ENCODE measurements at regions not wholly inside any gene's neighbourhood (a gene's known extent, or its start where the extent isn't known, plus 50 kb on each side); places are given as distances from the start of the nearest gene placed in this dataset.

GRCh38 chr22:46078241-46079092, 71.9 kb upstream of the PPARA start:
- no peak for DNase-seq (ENCODE audit: low read depth)

DNA sequence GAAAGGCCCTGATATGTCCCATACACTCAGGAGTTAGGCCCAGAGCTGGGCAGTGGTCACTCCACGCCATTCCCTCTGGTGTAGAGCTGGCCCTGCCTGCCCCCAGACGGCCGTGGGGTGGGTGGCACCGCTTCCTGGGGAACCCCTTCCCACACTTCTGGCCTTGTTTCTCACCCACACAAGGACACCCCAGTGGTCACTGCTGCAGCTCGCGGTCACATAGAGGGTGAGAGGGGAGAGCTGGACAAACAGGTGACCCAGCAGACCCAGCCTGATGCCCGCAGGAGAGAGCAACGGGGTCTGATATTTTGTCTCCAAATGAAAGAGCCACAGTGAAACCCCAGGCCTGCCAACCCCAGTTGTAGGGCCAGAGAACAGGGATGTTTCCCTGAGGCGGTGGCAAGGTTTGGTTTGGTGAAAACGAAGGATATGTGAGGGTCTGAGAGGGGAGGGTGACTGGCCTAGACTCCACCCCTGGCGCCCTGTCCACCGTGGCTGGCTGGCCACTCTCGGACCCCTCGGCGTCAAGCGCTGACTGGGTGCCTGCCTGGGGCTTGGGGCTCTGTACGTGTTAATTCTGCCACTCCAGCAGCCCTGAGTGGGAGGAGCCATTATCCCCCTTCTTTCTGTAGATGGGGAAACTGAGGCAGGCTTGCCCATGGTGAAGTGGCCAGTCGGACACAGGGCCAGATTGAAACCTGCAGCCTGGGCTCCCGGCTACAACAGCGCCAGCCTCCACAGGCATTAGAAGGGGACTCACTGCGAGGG, 71.0 kb upstream of the PPARA start:
- DNase-seq (ENCODE audit: low read depth), result no peak

- DNase-seq (ENCODE audit: low read depth), result no peak
These were observed 70.2 kb upstream of the PPARA start for GRCh38 chr22:46079861-46080821.

DNA sequence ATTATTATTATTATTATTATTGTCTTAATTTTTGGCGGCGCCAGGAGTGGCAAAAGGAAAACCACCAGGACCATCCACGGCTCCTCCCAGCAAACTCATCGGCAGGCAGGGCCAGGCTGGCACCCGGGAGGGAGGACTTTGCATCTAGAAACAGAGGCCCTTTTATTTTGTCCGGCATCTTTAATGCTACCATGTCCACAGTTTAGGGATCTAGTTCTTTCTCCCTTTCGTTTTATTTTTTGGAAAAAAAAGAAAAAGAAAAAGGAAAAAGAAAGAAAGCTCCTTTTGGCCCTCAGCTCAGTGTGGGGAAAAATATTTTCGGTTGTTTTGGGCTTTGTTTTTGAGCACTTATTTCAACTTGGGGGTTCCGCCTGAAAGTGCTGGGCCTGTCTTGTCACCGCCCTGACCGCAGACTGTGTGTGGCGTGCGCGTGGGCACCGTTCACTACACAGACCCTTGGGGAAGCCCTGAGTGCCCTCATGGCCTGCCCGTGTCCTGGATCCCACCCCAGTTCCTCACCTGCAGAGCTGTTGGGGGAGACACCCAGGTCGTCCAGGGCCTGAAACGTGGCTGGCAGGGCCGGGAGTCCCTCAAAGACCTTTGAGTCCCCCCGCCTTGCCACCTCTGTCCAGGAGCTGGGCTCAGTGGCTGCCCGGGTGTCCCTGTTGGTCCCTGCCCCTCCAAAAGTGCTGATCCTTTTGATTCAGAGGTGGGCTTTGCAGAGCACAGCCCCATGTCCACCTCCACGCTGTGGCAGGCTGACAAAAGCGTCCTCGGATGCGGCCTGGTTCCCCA, 69.1 kb upstream of the PPARA start:
- no peak for DNase-seq (ENCODE audit: low read depth)

DNA sequence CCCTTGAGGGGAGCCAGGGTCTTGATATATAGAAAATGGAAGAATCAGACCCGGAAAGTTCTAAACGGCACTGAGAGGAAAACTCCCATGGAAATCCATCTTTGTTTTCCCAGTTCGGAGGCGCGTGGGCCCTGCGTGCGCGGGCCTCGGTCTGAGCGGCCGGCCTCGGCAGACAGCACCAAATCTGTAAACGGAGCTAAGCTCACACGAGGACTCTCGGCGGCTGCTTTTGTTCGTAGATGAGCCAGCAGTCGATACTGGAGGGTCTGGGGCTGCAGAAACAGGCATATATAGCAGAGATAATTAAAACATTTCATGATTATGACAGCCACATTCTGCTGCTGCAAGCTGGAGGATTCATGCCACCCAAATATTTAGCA, 68.5 kb upstream of the PPARA start:
- no peak for DNase-seq (ENCODE audit: low read depth)

GRCh38 chr22:46082633-46083032, 67.7 kb upstream of the PPARA start:
- DNase-seq (ENCODE audit: low read depth), result no peak

DNA sequence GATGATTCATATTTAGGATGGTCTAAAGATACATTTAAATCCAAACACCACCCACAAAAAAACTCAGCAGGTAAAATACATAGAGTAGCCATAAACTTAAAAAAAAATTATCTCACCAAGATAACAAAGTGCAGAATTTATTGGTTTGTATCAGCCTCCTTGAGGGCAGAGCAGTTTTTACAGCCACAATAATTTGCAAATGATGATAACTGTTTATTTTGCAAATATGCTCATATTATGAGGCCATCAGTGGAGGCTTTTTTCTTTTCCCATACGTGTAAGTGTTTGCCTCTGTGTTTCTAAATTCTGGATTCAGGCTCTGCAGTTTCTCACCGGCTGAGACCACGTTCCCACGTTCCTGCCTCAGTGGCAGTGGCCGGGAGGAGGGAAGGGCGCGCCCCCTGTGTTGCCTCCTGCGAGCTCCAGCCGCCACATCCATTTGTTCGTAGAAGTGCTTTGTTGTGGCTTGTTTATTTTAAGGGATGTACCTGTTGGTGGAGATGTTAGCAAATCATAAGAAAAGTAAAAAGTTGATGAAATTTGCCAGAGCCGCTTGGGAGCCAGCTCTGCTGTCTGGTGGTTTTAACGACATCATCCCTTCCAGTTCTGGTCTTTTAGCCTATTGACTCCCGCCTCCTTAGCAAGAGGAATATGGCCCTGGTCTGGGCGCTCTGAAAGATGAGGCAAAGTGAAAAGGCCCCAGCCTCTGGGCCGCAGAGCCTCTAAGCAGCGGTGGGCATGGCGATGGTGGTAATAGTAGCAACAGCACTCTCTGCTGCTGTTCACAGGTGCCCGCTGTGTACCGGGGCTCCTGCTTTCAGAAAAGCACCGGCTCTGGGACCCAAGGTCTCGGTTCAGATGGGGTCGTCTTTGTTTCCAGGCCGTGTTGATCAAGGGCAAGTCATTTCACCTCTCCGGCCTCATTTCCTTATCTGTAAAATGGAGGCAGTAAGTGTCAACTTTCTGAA, 66.7 kb upstream of the PPARA start:
- no peak for DNase-seq (ENCODE audit: low read depth)

DNA sequence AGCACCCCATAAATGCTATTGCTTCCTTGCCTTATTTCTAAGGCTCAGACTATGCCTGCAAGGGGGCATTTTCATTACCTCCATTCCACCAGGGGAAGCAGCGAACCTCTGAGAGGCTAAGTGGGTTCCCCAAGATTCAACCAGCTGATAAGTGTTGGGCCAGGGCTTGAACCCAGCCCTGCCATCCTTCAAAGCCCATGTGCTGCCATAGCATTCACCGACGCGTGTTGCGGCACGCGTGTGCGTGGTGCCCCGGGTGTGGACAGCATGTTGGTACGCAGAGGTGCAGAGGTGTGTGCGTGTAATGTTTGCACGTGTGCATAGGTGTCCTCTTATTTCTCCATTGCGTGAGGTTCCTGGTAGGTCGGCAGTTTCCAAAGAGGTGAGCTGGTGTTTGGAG, 66.0 kb upstream of the PPARA start:
- DNase-seq (ENCODE audit: low read depth), result no peak

- no peak for DNase-seq (ENCODE audit: low read depth)
These were observed 65.1 kb upstream of the PPARA start for GRCh38 chr22:46084943-46085827.

DNA sequence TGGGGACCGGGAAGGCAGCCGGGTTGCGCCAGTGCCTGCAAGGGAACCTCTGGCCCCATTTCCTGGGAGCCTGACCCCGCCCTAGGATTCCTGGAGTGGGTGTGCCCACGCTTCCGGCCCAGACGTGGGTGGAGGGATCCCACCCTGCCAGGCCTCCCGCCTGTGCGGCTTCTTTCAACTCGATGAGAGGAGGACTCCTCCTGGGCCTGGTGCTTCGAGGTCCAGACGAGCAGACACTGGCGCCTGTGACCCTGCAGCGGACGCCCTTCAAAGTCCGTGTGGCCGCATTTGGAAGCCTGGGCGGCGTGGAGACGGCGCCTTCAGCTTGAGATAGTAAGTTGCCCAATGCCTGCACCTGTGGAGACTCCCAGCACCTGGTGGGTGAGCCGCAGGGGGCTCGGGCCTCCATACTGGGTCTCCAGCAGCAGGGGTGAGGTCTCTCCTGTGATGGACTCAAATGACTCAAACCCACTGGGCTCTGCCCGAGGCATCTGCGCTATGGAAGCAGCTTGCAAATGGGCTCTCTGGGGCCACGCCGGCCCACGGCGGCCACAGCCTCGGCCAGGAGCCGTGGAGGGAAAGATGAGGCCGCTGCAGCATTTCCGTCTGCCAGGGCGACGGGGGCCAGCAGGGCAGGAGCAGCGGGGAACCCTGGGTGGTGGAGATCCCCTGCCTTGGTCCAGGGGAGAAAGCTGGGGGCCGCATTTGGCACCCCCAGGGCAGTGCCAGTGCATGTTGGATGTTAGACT, 64.3 kb upstream of the PPARA start:
- no peak for DNase-seq (ENCODE audit: low read depth)

DNA sequence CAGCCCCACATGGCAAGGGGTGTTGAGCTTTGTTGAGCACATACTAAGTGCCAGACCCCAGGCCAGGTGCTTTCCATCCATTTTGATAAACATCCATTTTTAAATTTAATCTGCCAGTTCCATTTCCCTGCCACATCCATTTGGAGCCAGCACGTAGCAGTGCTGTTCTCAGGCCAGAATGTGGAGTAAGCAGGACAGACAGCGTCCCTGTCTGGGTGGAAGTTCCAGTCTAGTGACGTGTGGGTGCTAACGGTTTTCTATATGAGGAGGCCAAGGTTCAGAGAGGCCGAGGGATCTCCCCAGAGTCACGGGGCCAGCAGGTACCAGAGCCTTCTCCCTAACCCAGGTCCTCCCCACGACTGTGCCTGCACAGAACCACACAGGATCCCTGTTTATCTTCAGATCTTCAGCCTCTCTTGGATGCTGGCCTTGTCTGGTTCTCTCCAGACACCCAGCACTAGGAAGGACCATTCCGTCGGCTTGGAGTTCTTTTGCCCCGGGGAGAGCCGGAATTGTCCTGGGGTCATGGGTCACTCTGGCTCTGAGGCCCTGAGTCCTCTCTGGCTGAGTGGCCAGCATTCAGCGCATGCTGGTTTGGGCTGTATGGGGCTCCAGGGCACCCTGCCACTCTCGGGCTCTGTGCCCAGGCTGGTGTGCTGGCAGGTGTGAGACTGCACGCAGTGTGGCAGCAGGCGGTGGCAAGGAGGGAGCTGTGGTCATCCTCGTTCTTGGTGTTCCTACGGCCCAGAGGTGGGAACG, 63.6 kb upstream of the PPARA start:
- DNase-seq (ENCODE audit: low read depth), result no peak

GRCh38 chr22:46087336-46087690, 63.0 kb upstream of the PPARA start:
- no peak for DNase-seq (ENCODE audit: low read depth)

GRCh38 chr22:46087816-46088277, 62.5 kb upstream of the PPARA start:
- DNase-seq (ENCODE audit: low read depth), result no peak

GRCh38 chr22:46088541-46089311, 61.6 kb upstream of the PPARA start:
- no peak for DNase-seq (ENCODE audit: low read depth)

- no peak for DNase-seq (ENCODE audit: low read depth)
These were observed 60.8 kb upstream of the PPARA start for GRCh38 chr22:46089426-46090035.

DNA sequence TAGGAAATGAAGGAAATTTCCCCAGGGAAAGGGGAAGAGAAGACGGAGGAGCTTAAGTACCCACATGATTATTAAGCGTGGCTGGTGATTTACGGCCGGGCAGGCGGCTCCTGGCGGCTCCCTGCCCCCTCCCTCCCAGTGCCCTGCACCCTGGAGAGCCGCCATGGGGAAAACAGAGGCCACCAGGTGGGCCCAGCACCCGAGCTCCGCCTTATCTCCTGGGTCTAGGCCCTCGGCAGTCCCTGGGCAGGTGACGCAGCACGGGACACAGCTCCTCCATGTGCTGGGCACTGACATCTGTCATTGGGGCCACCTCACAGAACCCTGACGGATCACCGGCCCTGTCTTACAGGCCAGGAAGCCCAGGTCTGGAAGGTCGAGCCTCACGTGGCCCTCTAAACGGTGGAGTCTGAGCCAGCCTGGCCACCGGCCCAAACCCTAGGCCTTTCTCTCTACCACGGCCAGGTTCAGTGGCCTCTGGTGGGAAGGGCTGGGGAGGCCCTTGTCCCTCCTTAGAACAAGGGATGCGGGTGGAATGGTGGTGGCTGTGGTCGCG, 60.2 kb upstream of the PPARA start:
- DNase-seq (ENCODE audit: low read depth), result no peak

All from stimulated activated CD8-positive, alpha-beta memory T cell treated with anti-CD3 and anti-CD28 coated beads, Interleukin-12 subunit alpha, Interleukin-12 subunit beta, amount 100 ng/mL, for 4 hours (primary cell).